HepG2 (cell line): ENCODE measurements at regions not wholly inside any gene's neighbourhood (a gene's known extent, or its start where the extent isn't known, plus 50 kb on each side); places are given as distances from the start of the nearest gene placed in this dataset.

Experiments used
- ATAC-seq: fragments of 200-7000 bp; cut with Tn5 transposase; 3 replicates; pipeline ENCODE4 v1.9.1; 2020; ENCODE audit warnings: mild to moderate bottlenecking, moderate library complexity
- BruUV-seq: library from RNA; stranded (reverse); fragments of 400-500 nt; replicated peaks from 2 replicates; lab custom pipeline; 2021; lab: Mats Ljungman, UMichigan
- CTCF ChIA-PET: fragments of 300-600 bp; formaldehyde crosslinking; extraction: SDS; loops from one replicate; lab custom pipeline; 2021; ENCODE audit warnings: low total read pairs, inconsistent platforms, low intra/inter-chr PET ratio; lab: Yijun Ruan, JAX
- POLR2A ChIA-PET: fragments of 350-600 bp; sonication (Branson Sonifier 250); formaldehyde crosslinking; loops from one replicate; lab custom pipeline; 2020; ENCODE audit warnings: antibody characterized with exemption, inconsistent platforms; lab: Yijun Ruan, JAX
- DNase-seq: peaks from one replicate; pipeline ENCODE4 v3.0.0-alpha.2; 2015; ENCODE audit warnings: low spot score
- FAIRE-seq: peaks from 3 replicates; lab custom pipeline; 2011; peaks lifted over from hg19 to GRCh38; lab: Jason Lieb, UNC
- H2AFZ ChIP-seq: one replicate; pipeline ENCODE4 v1.6.1; 2011; ENCODE audit warnings: low read length, inconsistent platforms
- H3K27ac ChIP-seq: fragments of 300-600 bp; 3 replicates; pipeline ENCODE4 v1.8.0; 2011; ENCODE audit warnings: mixed run types, mild to moderate bottlenecking, mixed read lengths, low read length, inconsistent platforms; ENCODE audit not compliant: insufficient read depth; ENCODE audit errors: extremely low read length
- H3K27me3 ChIP-seq, 2 experiments: fragments of 200-600 bp in 1 of 2; 2 replicates in 1 of 2; 3 replicates in 1 of 2; pipeline versions ENCODE4 v1.6.0 to v1.8.0; 2011; ENCODE audit warnings: low read length in 2 of 2, mild to moderate bottlenecking in 2 of 2, moderate library complexity in 2 of 2, inconsistent platforms in 1 of 2; ENCODE audit not compliant: insufficient read depth in 2 of 2, control insufficient read depth in 1 of 2
- H3K36me3 ChIP-seq, 2 experiments: fragments of 200-600 bp in 1 of 2; replicated peaks in 1 of 2; 2 replicates in 1 of 2; 3 replicates in 1 of 2; pipeline versions ENCODE4 v1.5.1 to v1.8.0; 2011; ENCODE audit warnings: low read length in 2 of 2, inconsistent platforms in 1 of 2; ENCODE audit not compliant: insufficient read depth in 2 of 2, control insufficient read depth in 1 of 2
- H3K4me1 ChIP-seq: 2 replicates; pipeline ENCODE4 v1.5.1; 2012; ENCODE audit warnings: low read length, inconsistent platforms; ENCODE audit not compliant: insufficient read depth
- H3K4me2 ChIP-seq: 2 replicates; pipeline ENCODE4 v1.6.0; 2011; ENCODE audit warnings: low read depth, low read length, inconsistent platforms
- H3K4me3 ChIP-seq, 3 experiments: fragments of 200-600 bp in 1 of 3; sonication (generic), shearing (Covaris generic) in 1 of 3; replicated peaks in 1 of 3; 2 replicates each; pipeline ENCODE4 v1.5.1; 2011 to 2016; ENCODE audit warnings: low read length in 3 of 3, inconsistent platforms in 2 of 3, low read depth in 2 of 3, mild to moderate bottlenecking in 2 of 3, control low read depth in 1 of 3, mixed read lengths in 1 of 3; ENCODE audit not compliant: insufficient read depth in 1 of 3
- H3K79me2 ChIP-seq: one replicate; pipeline ENCODE4 v1.6.1; 2011; ENCODE audit warnings: low read length, inconsistent platforms; ENCODE audit not compliant: insufficient read depth
- H3K9ac ChIP-seq: 2 replicates; pipeline ENCODE4 v1.6.0; 2011; ENCODE audit warnings: mild to moderate bottlenecking, low read depth, low read length, inconsistent platforms; ENCODE audit not compliant: insufficient read depth
- H3K9me3 ChIP-seq: 2 replicates; pipeline ENCODE4 v1.5.1; 2012; ENCODE audit warnings: mild to moderate bottlenecking, low read length
- H4K20me1 ChIP-seq: 2 replicates; pipeline ENCODE4 v1.6.0; 2011; ENCODE audit warnings: inconsistent platforms, mild to moderate bottlenecking, low read length, moderate library complexity; ENCODE audit not compliant: insufficient read depth
- ATF1 ChIP-seq: IDR thresholded peaks from 2 replicates; pipeline ENCODE4 v1.6.1; 2016; ENCODE audit warnings: mild to moderate bottlenecking, control low read depth
- SMYD3 ChIP-seq: sonication (generic); formaldehyde crosslinking; IDR thresholded peaks from 2 replicates; pipeline ENCODE4 v1.8.1; 2023; ENCODE audit warnings: mild to moderate bottlenecking, missing genetic modification reagents
- ZNF34 ChIP-seq: sonication (generic); formaldehyde crosslinking; IDR thresholded peaks from 2 replicates; pipeline ENCODE4 v1.4.0; 2020; ENCODE audit warnings: mild to moderate bottlenecking, missing genetic modification reagents, borderline replicate concordance
- ZNF576 ChIP-seq: sonication (generic); formaldehyde crosslinking; IDR thresholded peaks from 2 replicates; pipeline ENCODE4 v1.4.0; 2020; ENCODE audit warnings: mild to moderate bottlenecking, missing genetic modification reagents
- WGBS: methylation state at CpG from one replicate; pipeline ENCODE4 v1.1.6; 2017; ENCODE audit warnings: low lambda C conversion rate; 5-methylcytosine and 5-hydroxymethylcytosine counted together
- in situ Hi-C: cut with HindIII; loops from 2 replicates; pipeline ENCODE4 v1.10.0; 2017; ENCODE audit warnings: low pct_unique_long_range_greater_than_20kb; ENCODE audit not compliant: extremely low pct_ligation_motif_present
- intact Hi-C: fragments of 100-400 bp; cut with micrococcal nuclease; formaldehyde crosslinking; loops from one replicate; pipeline ENCODE4 v1.10.0; 2022; ENCODE audit not compliant: unreplicated experiment

- no peak for TF ChIP-seq ZNF34 (CRISPR knock-in tag)
- TF ChIP-seq, all 625 proteins: peak for 0
- 27% methylated on average over 2 of the region's 2 CpGs for WGBS
- DNase-seq (no peak), ATAC-seq (no peak), FAIRE-seq (no peak)
- BruUV-seq, result no TSS peak
- in situ Hi-C loops, result no loop called here
- Histone ChIP-seq H3K9ac (no peak overlapping the region), H2AFZ (no peak overlapping the region), H4K20me1 (no peaks in the 10 kb centered on the region), H3K4me3 (no peak overlapping the region), H3K79me2 (no peaks in the 10 kb centered on the region), H3K36me3 (no peaks in the 10 kb centered on the region), H3K9me3 (no peaks in the 10 kb centered on the region), H3K27ac (no peak overlapping the region), H3K27me3 (peaks cover 0 to 15% of the 10 kb centered on the region in 2 experiments; a peak in 2 of 5 replicates), H3K4me2 (no peak overlapping the region), H3K4me1 (0 out of 2 replicates have a peak, but pooled peaks cover 5% of the 10 kb centered on the region)
- POLR2A ChIA-PET, result no interaction called here
- CTCF ChIA-PET, result no interaction called here
- intact Hi-C loops, result no loop called here
These were observed 96.0 kb upstream of the POU3F1 start for GRCh38 chr1:38142606-38143005.

GRCh38 chr1:38141483-38141882, 94.9 kb upstream of the POU3F1 start:
- H2AFZ ChIP-seq, result no peak overlapping the region
- H3K27me3 ChIP-seq, result peaks cover 0 to 25% of the 10 kb centered on the region in 2 experiments; a peak in 3 of 5 replicates
- H3K79me2 ChIP-seq, result no peaks in the 10 kb centered on the region
- TF ChIP-seq ATF1, result no peak
- TF ChIP-seq ZNF576 (CRISPR knock-in tag), result no peak
- no peak for TF ChIP-seq SMYD3 (CRISPR knock-in tag)
- no peaks in the 10 kb centered on the region for H3K36me3 ChIP-seq
- H3K4me1 ChIP-seq, result 0 out of 2 replicates have a peak, but pooled peaks cover 5% of the 10 kb centered on the region
- 20% methylated on average over 3 of the region's 3 CpGs for WGBS
- FAIRE-seq, result no peak
- ATAC-seq, result no peak
- no peaks in the 10 kb centered on the region for H3K9me3 ChIP-seq
- H3K4me2 ChIP-seq, result no peak overlapping the region
- no peak overlapping the region for H3K4me3 ChIP-seq
- no peak overlapping the region for H3K27ac ChIP-seq
- ChIA-PET POLR2A (no interaction called here), CTCF (no interaction called here)
- no peaks in the 10 kb centered on the region for H4K20me1 ChIP-seq
- in situ Hi-C loops, result no loop called here
- no TSS peak for BruUV-seq
- intact Hi-C loops, result no loop called here
- DNase-seq, result no peak
- no peak overlapping the region for H3K9ac ChIP-seq
